Colon (tissue), 2 donors: ENCODE measurements at regions not wholly inside any gene's neighbourhood (a gene's known extent, or its start where the extent isn't known, plus 50 kb on each side); places are given as distances from the start of the nearest gene placed in this dataset.
"Not testable (repeated sequence)": the region's sequence is repeated elsewhere in the genome, so short reads cannot be mapped to it uniquely, and the experiment has no call there.

Experiments
- FAIRE-seq: peaks from 2 replicates; lab custom pipeline; 2012; peaks lifted over from hg19 to GRCh38; lab: Jason Lieb, UNC
- donor health status: control.
- donor health status: control.

DNA sequence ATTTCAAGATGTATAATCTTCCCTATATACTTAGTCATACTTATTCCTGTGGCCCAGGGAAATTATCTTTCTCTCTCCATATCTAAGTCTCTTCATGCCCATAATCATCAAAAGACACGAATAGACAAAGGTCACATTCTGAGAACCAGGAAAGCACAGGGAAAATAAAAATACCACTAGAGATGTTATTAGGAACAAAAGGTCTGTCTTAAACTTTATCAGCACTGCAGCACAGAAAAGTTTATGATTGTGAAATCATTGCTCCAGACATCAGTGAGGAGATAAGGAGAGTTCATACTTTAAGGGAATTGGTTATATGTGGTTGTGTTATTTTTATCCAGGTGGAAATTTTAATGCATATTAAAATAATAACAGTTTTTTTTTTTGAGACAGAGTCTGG is 974.6 kb upstream of the CELF2 start:
- FAIRE-seq = no peak

DNA sequence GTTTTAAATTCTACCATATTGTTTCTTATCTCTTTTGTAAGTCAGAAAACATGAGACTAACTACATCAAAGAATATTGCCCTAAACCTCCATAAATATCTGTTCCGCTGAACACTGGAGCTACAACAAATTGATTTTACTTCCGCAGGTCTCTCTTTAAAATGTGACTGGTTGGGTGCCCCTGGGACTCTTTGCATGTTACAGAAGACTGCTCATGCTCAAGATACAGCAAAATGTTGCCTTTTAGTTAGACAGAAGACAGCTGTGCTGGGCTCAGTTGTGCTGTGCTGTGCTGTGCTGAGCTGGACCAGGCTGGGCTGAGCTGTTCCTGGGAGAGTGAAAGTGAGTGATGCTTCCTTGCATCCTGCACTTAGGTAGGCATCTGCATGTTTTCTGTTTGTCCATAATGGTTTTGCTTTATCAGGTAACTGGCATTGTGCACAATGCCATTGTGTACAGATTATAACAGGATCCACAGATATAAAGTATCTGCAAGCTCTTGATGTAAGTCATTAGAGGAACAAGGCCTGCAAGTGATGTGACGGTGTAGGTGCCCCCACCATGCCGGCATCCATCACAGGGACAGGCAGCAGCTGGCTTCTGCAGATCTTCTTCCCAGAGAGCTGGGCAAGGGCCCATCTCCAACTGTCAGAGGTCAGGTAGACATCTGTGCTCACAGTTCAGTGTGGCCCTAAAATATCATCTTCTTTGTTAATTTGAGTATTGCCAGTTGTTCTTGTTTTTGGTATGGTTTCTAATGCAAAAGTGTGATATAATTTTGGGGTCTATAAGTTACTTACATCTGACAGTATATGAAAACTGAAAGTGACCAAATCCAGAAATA is 972.5 kb upstream of the CELF2 start:
- FAIRE-seq = no peak

DNA sequence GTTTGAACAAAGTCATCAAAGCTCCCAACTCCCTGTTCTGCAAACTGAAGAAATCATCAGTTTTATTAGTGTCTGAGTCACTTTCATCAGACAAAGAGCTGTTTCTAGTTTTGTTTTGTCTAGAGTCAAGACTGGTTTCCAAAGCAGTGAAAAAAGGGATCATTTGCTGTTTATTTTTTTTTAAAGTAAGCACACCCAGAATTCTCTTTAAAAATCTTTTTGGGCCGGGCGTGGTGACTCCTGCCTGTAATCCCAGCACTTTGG is 972.0 kb upstream of the CELF2 start:
- no peak for FAIRE-seq

DNA sequence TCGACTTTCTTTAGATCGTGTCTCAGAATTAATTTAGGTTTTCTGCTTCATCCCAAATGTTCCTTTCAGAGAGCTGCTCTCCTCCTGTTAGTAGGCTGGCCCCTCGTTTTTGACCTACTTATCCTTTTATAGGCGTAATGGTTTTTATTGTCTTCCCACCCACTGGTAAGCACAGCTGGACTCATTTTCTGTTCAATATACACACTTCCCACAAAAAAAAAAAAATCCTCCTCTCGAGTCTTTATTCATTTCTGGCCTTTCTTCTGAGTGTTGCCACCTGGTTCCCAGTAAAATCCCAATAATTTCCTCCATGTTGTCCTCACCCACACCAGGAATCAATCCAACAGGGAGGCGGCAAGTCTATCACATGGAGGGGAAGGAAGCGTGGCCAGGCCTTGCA is 970.2 kb upstream of the CELF2 start:
- no peak for FAIRE-seq

DNA sequence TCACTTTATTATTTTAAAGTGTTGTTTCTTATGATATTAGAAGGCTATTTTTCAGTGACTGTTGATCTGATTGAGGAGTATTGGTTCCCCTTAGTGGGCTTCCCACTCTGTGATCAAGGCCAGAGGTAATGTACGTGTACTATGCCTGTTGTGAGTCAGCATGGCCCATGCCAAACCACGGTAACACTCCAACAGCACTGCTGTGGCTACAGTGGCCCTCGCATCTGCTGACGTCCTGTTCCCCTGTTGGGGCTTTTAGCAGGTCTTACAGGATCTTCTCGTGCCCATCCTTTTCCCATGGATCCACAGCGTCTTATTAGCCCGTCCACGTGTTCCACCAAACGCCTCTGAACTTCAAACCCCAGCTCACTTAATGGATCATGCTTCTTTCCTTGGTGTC is 964.6 kb upstream of the CELF2 start:
- no peak for FAIRE-seq

DNA sequence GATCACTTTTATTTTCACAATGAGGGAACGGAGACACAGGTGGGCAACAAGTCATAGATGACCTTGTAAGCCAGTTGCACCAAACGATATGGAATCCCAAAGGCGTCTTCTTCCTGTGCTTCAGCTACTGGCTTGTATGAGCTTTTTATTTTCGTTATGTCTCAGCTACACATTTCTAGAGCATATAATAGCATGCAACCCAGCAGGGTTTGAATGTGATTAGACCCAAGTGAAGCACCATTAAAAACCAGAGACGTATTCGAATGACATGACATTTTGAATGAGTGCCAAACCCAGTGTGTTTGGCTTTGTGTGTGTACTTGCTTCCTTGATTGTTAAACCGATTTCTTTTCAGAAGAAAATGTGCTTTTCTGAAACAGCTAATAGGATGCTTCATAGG is 963.2 kb upstream of the CELF2 start:
- FAIRE-seq = no peak

GRCh38 chr10:10055656-10056442 is 961.8 kb upstream of the CELF2 start:
- no peak for FAIRE-seq

DNA sequence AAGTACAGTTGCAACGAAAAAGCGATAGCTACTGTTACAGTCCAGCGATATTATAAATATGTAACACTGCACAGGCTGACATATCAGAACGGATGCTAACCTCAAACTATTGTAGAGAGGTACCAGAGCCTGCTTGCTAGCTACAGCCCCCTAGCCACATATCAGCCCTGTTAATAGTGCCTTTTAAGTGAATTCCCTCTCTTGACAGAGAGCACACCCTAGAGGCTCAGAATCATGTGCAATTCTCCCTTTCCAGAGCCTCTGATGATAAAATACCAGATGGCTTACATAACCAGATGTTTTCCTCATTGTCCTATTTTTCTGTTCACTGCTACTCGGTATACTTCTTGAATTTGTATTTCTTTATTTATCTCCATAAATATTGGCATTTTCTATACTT is 960.7 kb upstream of the CELF2 start:
- no peak for FAIRE-seq

- FAIRE-seq = no peak
Measured at GRCh38 chr10:10067644-10068043, 950.0 kb upstream of the CELF2 start.

- FAIRE-seq = not testable (repeated sequence)
Measured at GRCh38 chr10:10074847-10075246, 942.8 kb upstream of the CELF2 start.

- no peak for FAIRE-seq
Measured at GRCh38 chr10:10078446-10078845, 939.2 kb upstream of the CELF2 start.

- no peak for FAIRE-seq
Measured at GRCh38 chr10:10092581-10092980, 925.1 kb upstream of the CELF2 start.

GRCh38 chr10:10093021-10093420 is 924.7 kb upstream of the CELF2 start:
- FAIRE-seq = no peak

- FAIRE-seq = no peak
Measured at GRCh38 chr10:10094691-10095090, 923.0 kb upstream of the CELF2 start.

GRCh38 chr10:10096296-10096695 is 921.4 kb upstream of the CELF2 start:
- FAIRE-seq = no peak

DNA sequence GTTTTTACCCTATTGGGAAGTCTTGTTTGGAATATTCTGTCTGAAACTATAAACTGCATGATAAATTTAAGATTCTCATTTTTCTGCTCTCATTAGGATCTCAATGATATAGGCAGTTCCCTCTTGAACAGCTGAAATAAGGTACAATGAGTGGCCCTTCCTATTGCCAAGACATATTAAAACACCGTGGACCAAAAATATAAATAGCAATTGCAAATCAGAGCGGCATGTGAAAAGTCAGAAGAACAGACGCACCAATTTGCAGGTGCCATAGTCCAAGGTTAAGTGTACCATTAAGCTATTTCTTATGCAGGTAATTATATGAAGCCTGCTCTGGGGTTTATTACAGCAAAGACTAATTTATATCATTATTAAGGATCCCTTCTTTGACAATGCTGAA is 920.8 kb upstream of the CELF2 start:
- no peak for FAIRE-seq

DNA sequence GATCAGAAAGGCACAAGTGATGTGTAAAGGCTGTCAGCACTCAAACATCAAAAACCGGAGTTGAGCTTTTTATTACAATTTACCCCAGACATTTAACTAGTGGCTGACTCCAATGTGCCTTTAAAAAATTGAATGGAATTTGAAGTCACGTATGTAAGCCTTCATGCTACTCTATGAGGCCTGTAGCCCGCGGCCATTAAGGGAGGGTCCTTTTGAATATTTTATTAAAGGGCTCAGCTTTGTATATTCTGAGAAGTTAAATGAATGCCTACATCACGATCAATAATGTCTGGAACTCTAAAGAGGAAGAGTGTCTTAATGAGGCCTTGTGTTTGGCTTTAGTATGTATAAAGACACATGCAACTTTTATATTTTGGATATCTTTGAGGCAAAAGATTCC is 916.6 kb upstream of the CELF2 start:
- FAIRE-seq = no peak

- FAIRE-seq = no peak
Measured at GRCh38 chr10:10110844-10111490, 906.7 kb upstream of the CELF2 start.

GRCh38 chr10:10118131-10118530 is 899.5 kb upstream of the CELF2 start:
- FAIRE-seq = no peak

- no peak for FAIRE-seq
Measured at GRCh38 chr10:10120671-10121070, 897.0 kb upstream of the CELF2 start.

DNA sequence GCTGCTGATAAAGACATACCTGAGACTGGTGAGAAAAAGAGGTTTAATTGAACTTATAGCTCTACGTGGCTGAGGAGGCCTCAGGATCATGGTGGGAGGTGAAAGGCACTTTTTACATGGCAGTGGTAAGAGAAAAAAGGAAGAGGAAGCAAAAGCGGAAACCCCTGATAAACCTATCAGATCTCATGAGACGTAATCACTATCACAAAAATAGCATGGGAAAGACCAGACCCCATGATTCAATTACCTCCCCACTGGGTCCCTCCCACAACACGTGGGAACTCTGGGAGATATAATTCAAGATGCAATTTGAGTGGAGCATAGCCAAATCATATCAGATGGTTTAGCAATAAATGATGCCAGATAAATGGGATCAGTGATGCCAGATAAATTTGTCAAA is 892.0 kb upstream of the CELF2 start:
- FAIRE-seq = no peak

GRCh38 chr10:10126218-10126617 is 891.5 kb upstream of the CELF2 start:
- FAIRE-seq = no peak

DNA sequence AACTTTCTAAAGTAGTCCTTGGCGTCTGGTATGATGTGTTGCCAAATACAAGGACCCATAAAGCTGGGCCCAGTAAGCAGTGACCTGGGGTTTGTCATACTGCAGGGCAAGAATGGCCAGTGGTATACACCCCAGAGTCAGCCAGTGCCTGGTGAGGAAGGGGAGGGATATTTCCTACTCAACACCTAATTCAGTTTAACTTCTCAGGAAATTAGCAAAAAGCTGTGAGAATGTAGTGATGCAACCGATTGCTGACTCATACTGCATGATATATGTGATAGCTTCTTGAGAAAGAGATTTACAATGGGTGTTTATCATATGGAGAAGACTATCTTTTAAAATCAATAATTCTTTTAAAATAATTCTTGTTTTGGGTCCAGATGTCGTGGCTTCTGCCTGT is 889.3 kb upstream of the CELF2 start:
- no peak for FAIRE-seq
